GM23248 (cell line): ENCODE measurements at regions not wholly inside any gene's neighbourhood (a gene's known extent, or its start where the extent isn't known, plus 50 kb on each side); places are given as distances from the start of the nearest gene placed in this dataset.

Experiments used
- EZH2 ChIP-seq: fragments of 200-600 bp; sonication (generic); IDR thresholded peaks from 2 replicates; pipeline ENCODE4 v1.6.1; 2018; ENCODE audit warnings: antibody characterized with exemption, mild to moderate bottlenecking; ENCODE audit not compliant: insufficient read depth, poor library complexity, severe bottlenecking
- EZH2phosphoT487 ChIP-seq: fragments of 200-600 bp; sonication (generic); IDR thresholded peaks from 2 replicates; pipeline ENCODE4 v1.6.1; 2018; ENCODE audit warnings: antibody characterized with exemption, moderate library complexity, mild to moderate bottlenecking, low read depth; ENCODE audit not compliant: insufficient read depth

- TF ChIP-seq EZH2 (no peak), EZH2phosphoT487 (no peak)
Measured at GRCh38 chr16:51538707-51539498, 387.8 kb upstream of the SALL1 start.
